ENCODE measurements at regions not wholly inside any gene's neighbourhood (a gene's known extent, or its start where the extent isn't known, plus 50 kb on each side); places are given as distances from the start of the nearest gene placed in this dataset.
A peak's percentile ranks its signal among the peaks of the same experiment; 100 is the strongest.

DNA sequence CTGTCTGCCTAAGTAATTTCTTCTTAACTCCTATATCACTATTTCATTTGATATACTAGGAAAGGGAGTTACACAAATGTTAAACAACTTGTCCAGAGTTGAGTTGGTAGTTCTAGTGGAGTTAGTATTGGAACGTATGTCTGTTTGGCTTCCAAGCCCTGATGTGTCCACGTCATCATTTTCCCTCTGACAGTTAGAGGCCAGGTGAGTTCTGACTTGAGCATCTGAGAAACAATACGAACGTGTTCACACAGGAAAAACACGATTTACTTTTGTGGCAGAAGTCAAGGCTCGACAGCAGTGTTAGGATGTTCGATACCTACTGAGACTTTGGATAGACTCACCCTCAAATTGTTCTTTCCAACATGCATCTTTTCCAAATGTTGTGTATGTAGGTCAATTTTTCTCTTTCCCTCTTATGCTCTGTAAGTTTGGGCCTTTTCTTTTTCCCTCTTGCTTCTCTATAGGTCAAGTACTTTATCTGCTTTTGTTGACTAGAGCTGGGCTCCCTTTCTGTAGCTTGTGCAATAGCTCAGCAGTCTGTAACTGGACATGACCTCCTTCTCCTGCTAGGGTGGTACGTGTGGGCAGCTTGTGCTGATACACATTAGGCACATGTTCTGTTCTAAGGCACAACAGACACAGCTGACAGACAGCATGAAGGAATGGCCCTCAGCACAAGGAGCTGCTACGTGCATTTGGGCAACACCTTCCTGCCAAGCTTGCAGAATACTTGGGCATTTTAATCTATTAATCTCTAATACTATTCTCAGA lies 222.9 kb downstream of the PTEN start:
- DNase-seq (ENCODE audit: low read depth): no peak
- H3K4me3 ChIP-seq (ENCODE audit: low read depth, low read length): no peak overlapping the region
- TF ChIP-seq, protein P1, sequence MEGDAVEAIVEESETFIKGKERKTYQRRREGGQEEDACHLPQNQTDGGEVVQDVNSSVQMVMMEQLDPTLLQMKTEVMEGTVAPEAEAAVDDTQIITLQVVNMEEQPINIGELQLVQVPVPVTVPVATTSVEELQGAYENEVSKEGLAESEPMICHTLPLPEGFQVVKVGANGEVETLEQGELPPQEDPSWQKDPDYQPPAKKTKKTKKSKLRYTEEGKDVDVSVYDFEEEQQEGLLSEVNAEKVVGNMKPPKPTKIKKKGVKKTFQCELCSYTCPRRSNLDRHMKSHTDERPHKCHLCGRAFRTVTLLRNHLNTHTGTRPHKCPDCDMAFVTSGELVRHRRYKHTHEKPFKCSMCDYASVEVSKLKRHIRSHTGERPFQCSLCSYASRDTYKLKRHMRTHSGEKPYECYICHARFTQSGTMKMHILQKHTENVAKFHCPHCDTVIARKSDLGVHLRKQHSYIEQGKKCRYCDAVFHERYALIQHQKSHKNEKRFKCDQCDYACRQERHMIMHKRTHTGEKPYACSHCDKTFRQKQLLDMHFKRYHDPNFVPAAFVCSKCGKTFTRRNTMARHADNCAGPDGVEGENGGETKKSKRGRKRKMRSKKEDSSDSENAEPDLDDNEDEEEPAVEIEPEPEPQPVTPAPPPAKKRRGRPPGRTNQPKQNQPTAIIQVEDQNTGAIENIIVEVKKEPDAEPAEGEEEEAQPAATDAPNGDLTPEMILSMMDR (IDR thresholded peaks at IDR 0.05; ENCODE audit: insufficient read depth, low read depth, low read length): no peak

DNA sequence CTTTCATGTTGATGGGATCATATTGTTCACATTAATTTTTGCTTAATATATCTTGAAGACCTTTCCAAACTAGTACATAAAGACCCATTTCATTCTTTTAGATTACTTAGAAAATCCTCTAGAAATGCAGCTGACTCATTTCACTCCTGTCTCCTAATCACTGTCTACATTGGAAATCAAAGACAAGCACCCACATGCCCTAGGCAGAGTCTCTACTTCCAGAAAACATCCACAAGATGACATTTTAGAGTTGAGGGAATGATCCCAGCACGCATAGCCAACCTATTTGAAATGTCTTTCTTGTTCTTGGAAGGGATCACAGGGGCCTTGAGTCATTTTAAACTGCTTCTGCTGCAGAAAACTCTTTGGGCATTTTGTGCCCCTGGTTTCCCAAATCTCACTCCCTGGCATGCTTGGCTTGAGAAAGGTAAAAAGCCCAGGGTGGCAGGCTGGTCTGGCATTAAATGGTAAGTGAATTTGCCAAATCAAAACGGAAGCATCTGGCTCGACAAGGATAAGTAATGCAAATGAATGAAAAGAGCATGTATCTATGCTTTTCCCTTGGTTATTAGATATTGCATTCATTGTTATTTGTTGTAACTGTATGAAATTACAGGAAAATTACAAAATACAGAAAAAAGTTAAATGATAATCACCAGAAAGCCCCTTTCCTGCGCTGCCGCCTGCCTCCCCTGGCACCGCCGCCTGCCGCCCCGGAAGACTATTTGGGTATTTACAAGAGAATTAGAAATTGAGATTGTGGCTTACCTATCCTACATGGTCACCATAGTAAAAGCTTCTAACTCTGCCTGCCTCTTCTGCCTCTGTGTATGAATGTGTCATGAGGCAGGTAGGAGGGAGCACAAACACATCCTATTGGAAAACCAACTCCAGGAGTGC lies 225.3 kb downstream of the PTEN start:
- no peak for DNase-seq (ENCODE audit: low read depth)
- TF ChIP-seq, protein P1 (IDR thresholded peaks at IDR 0.05; ENCODE audit: insufficient read depth, low read depth, low read length): no peak
- H3K4me3 ChIP-seq (ENCODE audit: low read depth, low read length): no peak overlapping the region

DNA sequence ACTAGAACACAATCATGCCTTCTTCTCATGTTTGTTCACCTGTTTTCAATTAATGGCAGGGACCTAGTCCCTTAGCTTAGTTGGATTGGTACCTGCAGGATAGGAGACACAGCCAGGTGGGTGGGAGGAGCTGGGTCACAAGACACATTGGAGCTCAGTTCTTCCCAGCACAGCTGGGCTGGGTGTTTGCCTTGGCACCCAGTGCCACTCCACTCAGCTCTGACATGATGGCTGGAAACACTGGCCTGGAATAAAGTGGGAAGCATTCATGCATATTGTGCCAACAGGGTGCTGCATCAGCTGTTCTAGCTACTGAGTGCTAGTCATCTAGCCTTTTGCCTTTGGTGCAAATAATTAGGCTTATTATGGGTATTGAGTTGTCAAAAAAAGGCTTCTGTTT lies 226.1 kb downstream of the PTEN start:
- TF ChIP-seq, protein P1 (IDR thresholded peaks at IDR 0.05; ENCODE audit: insufficient read depth, low read depth, low read length): no peak
- DNase-seq (ENCODE audit: low read depth): no peak

DNA sequence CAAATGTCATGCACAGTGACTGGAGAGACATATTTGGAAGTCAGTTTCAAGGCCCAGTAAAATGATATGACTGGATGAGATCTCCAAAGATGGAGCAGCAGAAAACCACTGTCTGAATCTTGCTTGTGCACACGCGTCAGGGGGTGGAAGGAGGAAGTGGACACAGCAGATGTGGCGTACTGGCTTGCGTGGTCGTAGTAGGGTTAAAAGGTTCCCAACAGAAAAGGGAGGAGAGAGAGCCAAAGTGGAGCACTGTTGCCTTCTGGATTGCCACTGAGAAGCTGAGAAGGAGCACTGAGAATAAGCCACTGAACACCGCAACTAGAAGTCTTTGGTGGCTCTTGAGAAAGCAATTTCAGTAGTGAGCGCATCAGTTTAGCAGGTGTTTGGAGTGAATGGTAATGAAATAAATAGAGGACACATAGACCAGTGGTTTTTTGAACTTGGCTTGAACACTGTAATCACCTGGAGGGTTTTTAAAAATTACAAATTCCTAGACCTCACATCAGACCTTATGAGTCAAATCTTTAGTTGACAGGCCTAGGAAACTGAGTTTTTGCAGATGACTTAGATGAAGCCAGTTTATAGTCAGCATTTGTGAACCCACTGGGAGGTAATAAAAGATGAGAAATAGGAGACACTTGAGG lies 227.3 kb downstream of the PTEN start:
- no peak overlapping the region for H3K4me3 ChIP-seq (ENCODE audit: low read depth, low read length)
- no peak for DNase-seq (ENCODE audit: low read depth)
- TF ChIP-seq, protein P1 (IDR thresholded peaks at IDR 0.05; ENCODE audit: insufficient read depth, low read depth, low read length): no peak

More for the DNA sequence above, 226.1 kb downstream of the PTEN start:
- H3K4me3 ChIP-seq (ENCODE audit: low read depth, low read length): no peak overlapping the region

DNA sequence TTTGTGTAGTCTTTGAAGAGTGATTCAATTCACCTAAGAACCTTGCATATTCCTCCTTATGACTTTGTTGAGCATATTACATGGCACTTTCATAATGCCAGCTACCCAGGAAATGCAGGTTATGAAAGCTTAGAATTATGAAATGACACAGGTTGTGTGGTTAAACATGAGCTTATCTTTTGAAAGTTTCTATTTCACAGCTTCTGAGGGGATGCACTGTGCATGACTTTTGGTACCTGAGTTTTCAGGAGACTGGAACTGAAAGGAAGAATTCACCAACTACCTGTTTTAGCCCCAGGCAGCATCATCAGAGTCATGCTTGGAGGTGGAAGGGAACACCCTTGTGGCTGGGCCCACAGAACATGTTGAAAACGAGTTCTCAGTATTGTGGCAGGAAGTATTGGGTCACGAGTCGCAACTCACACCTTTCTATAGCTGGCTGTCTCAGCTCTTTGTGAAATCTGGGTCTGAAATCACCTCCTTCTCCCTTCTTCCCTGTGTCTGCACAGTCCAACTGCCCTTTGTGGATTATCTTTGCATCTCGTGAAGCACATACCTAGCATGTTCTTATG lies 228.2 kb downstream of the PTEN start:
- peak; percentile 13 for DNase-seq (ENCODE audit: low read depth)
- TF ChIP-seq, protein P1 (IDR thresholded peaks at IDR 0.05; ENCODE audit: insufficient read depth, low read depth, low read length): no peak
- no peak overlapping the region for H3K4me3 ChIP-seq (ENCODE audit: low read depth, low read length)

DNA sequence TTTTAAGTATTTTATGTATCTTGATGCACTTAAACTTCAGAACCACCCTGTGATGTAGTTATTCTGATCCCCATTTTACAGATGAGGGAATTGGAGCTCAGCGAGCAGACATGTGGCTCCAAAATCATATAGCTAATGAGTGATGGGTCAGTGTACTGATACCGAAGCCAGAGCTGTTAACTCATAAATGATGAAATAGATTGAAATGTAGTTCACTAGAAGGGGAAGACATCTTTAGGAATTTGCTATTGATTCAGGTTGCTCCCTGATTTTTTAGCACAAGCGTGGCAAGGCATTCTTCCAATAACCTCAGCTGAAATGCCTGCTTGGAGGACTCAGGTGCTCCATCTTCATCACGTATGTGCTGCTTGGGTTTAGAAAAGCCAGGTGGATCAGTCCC lies 228.8 kb downstream of the PTEN start:
- H3K4me3 ChIP-seq (ENCODE audit: low read depth, low read length): no peak overlapping the region
- TF ChIP-seq, protein P1 (IDR thresholded peaks at IDR 0.05; ENCODE audit: insufficient read depth, low read depth, low read length): no peak
- no peak for DNase-seq (ENCODE audit: low read depth)

All from fibroblast of villous mesenchyme (primary cell).